ENCODE measurements at regions not wholly inside any gene's neighbourhood (a gene's known extent, or its start where the extent isn't known, plus 50 kb on each side); places are given as distances from the start of the nearest gene placed in this dataset.

DNA sequence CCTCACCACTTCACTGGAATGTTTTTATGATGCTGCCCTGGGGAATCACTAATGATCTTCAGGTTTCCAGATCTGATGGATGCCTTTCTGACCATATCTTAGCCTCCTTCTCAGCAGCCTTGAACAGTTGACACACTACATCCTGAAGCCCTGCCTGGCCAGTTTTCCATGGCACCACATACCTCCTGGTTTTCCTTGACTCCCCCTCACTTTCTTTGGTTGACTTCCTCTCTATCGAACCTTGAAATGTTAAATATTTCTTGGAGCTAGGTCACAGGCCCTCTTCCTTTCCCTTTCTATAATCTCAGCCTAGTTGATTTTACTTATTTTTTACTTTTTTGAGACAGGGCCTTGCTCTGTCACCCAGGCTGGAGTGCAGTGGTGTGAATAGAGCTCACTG is 108.8 kb upstream of the CDK1 start:
- TF ChIP-seq, protein P1, sequence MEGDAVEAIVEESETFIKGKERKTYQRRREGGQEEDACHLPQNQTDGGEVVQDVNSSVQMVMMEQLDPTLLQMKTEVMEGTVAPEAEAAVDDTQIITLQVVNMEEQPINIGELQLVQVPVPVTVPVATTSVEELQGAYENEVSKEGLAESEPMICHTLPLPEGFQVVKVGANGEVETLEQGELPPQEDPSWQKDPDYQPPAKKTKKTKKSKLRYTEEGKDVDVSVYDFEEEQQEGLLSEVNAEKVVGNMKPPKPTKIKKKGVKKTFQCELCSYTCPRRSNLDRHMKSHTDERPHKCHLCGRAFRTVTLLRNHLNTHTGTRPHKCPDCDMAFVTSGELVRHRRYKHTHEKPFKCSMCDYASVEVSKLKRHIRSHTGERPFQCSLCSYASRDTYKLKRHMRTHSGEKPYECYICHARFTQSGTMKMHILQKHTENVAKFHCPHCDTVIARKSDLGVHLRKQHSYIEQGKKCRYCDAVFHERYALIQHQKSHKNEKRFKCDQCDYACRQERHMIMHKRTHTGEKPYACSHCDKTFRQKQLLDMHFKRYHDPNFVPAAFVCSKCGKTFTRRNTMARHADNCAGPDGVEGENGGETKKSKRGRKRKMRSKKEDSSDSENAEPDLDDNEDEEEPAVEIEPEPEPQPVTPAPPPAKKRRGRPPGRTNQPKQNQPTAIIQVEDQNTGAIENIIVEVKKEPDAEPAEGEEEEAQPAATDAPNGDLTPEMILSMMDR (IDR thresholded peaks at IDR 0.05) = no peak
- TF ChIP-seq POLR2A (IDR thresholded peaks at IDR 0.05) = no peak

Measured in heart left ventricle (tissue), 13 donors.